SU-DHL-6 (cell line): ENCODE measurements at regions not wholly inside any gene's neighbourhood (a gene's known extent, or its start where the extent isn't known, plus 50 kb on each side); places are given as distances from the start of the nearest gene placed in this dataset.

Experiments
- H2AFZ ChIP-seq: fragments of 200-600 bp; sonication (generic); 2 replicates; pipeline ENCODE4 v1.6.1; 2014; ENCODE audit warnings: low read depth, mild to moderate bottlenecking, moderate library complexity, mixed read lengths, antibody characterized with exemption, low read length; ENCODE audit not compliant: severe bottlenecking
- H3F3A ChIP-seq: fragments of 200-600 bp; shearing (Covaris generic); 2 replicates; pipeline ENCODE4 v1.6.0; 2016; ENCODE audit warnings: antibody characterized with exemption, mild to moderate bottlenecking; ENCODE audit not compliant: insufficient read depth
- H3K27ac ChIP-seq: fragments of 200-600 bp; sonication (generic); 2 replicates; pipeline ENCODE4 v1.5.1; 2016; ENCODE audit warnings: low read depth, mild to moderate bottlenecking, low read length, moderate library complexity, mixed read lengths
- H3K27me3 ChIP-seq: fragments of 200-600 bp; sonication (generic), shearing (Covaris generic); 2 replicates; pipeline ENCODE4 v1.6.0; 2014; ENCODE audit warnings: mild to moderate bottlenecking, low read length
- H3K36me3 ChIP-seq: fragments of 200-600 bp; sonication (generic); 2 replicates; pipeline ENCODE4 v1.6.1; 2014; ENCODE audit warnings: mild to moderate bottlenecking, low read length, mixed read lengths
- H3K4me2 ChIP-seq: fragments of 300-600, 200-600 bp; shearing (Covaris generic), sonication (generic); 2 replicates; pipeline ENCODE4 v1.6.0; 2014; ENCODE audit warnings: low read length, low read depth, mild to moderate bottlenecking; ENCODE audit not compliant: poor library complexity, severe bottlenecking
- H3K4me3 ChIP-seq: fragments of 200-600 bp; sonication (generic); 2 replicates; pipeline ENCODE4 v1.5.1; 2014; ENCODE audit warnings: antibody characterized with exemption, low read length, mild to moderate bottlenecking, mixed read lengths; ENCODE audit not compliant: insufficient read depth, poor library complexity, severe bottlenecking
- H3K79me2 ChIP-seq: fragments of 200-600 bp; sonication (generic); 2 replicates; pipeline ENCODE4 v1.6.1; 2014; ENCODE audit warnings: mild to moderate bottlenecking, low read length, moderate library complexity; ENCODE audit not compliant: insufficient read depth
- H3K9ac ChIP-seq: fragments of 200-600 bp; sonication (generic); 2 replicates; pipeline ENCODE4 v1.7.0; 2014; ENCODE audit warnings: mild to moderate bottlenecking, low read length
- H3K9me2 ChIP-seq: fragments of 200-600 bp; sonication (generic); replicated peaks from 2 replicates; pipeline ENCODE4 v1.6.1; 2014; ENCODE audit warnings: low read length; ENCODE audit not compliant: insufficient read depth
- H3K9me3 ChIP-seq: fragments of 200-600 bp; sonication (generic); 2 replicates; pipeline ENCODE4 v1.6.1; 2014; ENCODE audit warnings: low read length, mixed read lengths; ENCODE audit not compliant: insufficient read depth
- H4K20me1 ChIP-seq: fragments of 200-600 bp; sonication (generic); 2 replicates; pipeline ENCODE4 v1.6.1; 2014; ENCODE audit warnings: low read depth, mild to moderate bottlenecking, antibody characterized with exemption, low read length, moderate library complexity, mixed read lengths
- EZH2phosphoT487 ChIP-seq: fragments of 200-600 bp; sonication (generic), shearing (Covaris generic); conservative IDR thresholded peaks from 2 replicates; pipeline ENCODE4 v1.6.1; 2018; ENCODE audit warnings: mild to moderate bottlenecking, antibody characterized with exemption, low read length, moderate library complexity, mixed read lengths
- TF ChIP-seq, protein P1 (sequence below): fragments of 200-600 bp; sonication (generic); IDR thresholded peaks from one replicate; pipeline ENCODE4 v1.5.1; 2017; ENCODE audit warnings: antibody characterized with exemption, mild to moderate bottlenecking, low read length, moderate library complexity; ENCODE audit not compliant: insufficient read depth, poor library complexity, severe bottlenecking

DNA sequence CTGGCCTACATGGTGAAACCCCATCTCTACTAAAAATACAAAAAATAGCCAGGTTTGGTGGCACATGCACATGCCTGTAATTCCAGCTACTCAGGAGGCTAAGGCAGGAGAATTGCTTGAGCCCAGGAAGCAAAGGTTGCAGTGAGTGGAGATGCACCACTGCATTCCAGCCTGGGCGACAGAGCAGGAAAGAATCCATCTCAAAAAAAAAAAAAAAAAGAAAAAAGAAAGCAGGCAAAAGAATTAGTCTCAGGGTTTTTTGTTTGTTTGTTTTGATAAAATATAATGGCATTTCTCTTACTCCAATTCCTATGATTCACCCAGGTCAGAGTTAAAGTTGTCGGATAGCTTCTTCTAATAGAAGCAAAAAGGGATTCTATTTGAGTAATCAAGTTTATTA, 67.0 kb upstream of the ATG10 start:
- Histone ChIP-seq H3K4me2 (no peak overlapping the region), H4K20me1 (no peaks in the 10 kb centered on the region), H3K36me3 (no peaks in the 10 kb centered on the region), H3K27ac (no peak overlapping the region), H3K4me3 (no peak overlapping the region), H3K27me3 (no peaks in the 10 kb centered on the region), H3K9ac (no peak overlapping the region), H3K9me3 (peaks cover 6% of the 10 kb centered on the region; the same call in 1 of the 2 replicates), H3K79me2 (no peaks in the 10 kb centered on the region), H3F3A (no peaks in the 10 kb centered on the region), H2AFZ (no peak overlapping the region), H3K9me2 (no peaks in the 10 kb centered on the region)
- TF ChIP-seq EZH2phosphoT487, result no peak

DNA sequence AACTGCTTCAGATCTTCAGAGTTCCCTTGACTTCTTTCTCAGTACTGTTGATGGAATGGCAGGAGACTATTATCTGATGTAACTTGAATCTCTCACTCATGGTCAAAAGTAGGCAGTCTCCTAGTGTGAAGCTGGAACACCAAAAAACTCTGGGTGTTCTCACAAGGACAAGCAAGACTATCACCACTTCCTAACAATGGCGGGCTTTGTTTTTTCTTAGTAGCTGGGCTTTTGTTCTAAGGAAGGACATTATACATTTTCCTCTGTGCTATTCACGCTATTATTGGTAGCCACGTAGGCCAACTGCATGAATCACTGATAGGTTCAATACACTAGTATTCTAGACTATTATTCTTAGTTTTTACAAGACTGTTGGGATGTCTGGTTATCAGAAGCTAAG, 67.7 kb upstream of the ATG10 start:
- Histone ChIP-seq H4K20me1 (no peaks in the 10 kb centered on the region), H3K27ac (no peak overlapping the region), H2AFZ (no peak overlapping the region), H3K27me3 (no peaks in the 10 kb centered on the region), H3K79me2 (no peaks in the 10 kb centered on the region), H3K9me2 (no peaks in the 10 kb centered on the region), H3K4me2 (no peak overlapping the region), H3K9ac (no peak overlapping the region), H3K4me3 (no peak overlapping the region), H3K36me3 (no peaks in the 10 kb centered on the region), H3F3A (no peaks in the 10 kb centered on the region), H3K9me3 (peaks cover 6% of the 10 kb centered on the region; the same call in 1 of the 2 replicates)
- TF ChIP-seq, protein P1, sequence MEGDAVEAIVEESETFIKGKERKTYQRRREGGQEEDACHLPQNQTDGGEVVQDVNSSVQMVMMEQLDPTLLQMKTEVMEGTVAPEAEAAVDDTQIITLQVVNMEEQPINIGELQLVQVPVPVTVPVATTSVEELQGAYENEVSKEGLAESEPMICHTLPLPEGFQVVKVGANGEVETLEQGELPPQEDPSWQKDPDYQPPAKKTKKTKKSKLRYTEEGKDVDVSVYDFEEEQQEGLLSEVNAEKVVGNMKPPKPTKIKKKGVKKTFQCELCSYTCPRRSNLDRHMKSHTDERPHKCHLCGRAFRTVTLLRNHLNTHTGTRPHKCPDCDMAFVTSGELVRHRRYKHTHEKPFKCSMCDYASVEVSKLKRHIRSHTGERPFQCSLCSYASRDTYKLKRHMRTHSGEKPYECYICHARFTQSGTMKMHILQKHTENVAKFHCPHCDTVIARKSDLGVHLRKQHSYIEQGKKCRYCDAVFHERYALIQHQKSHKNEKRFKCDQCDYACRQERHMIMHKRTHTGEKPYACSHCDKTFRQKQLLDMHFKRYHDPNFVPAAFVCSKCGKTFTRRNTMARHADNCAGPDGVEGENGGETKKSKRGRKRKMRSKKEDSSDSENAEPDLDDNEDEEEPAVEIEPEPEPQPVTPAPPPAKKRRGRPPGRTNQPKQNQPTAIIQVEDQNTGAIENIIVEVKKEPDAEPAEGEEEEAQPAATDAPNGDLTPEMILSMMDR, result no peak
- TF ChIP-seq EZH2phosphoT487, result no peak

DNA sequence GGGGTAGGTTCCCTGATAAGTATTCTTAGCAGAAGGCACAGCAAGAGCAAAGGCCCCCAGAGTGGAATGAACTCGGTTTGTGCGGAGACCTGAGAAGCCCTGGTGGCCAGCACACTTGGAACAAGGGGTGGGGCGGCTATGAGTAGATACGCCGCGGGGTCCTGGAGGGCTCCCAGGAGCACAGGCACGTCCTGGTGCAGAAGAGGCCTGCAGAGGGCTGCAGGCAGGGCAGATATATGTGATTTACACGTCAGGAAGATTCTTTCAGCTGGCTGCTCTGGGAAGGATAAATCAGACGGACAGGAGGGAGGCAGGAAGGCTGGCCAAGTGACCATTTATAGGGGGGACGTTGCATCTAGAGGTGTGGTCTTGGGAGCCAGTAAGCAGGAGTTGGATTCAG, 70.2 kb upstream of the ATG10 start:
- no peak overlapping the region for H3K4me2 ChIP-seq
- H4K20me1 ChIP-seq, result no peaks in the 10 kb centered on the region
- no peaks in the 10 kb centered on the region for H3F3A ChIP-seq
- H3K9me2 ChIP-seq, result no peaks in the 10 kb centered on the region
- no peak overlapping the region for H3K9ac ChIP-seq
- H2AFZ ChIP-seq, result no peak overlapping the region
- no peaks in the 10 kb centered on the region for H3K36me3 ChIP-seq
- no peak overlapping the region for H3K4me3 ChIP-seq
- no peak overlapping the region for H3K27ac ChIP-seq
- TF ChIP-seq, protein P1, result no peak
- no peak for TF ChIP-seq EZH2phosphoT487
- H3K9me3 ChIP-seq, result peaks cover 6% of the 10 kb centered on the region; the same call in 1 of the 2 replicates
- no peaks in the 10 kb centered on the region for H3K79me2 ChIP-seq
- no peaks in the 10 kb centered on the region for H3K27me3 ChIP-seq

DNA sequence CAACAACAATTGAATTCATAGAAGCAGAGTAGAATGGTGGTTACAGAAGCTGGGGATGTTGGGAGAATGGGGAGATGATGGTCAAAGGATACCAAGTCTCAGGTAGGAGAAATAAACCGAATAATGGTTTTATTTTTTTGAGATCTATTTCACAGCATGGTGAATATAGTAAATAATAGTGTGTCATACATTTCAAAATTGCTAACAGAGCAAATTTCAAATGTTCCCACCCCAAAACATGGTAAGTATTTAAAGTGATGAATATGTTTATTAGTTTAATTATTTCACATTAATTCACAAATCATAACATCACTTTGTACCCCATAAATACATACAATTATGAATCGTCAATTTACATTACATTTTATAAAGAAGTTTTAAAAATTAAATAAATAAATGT, 72.7 kb upstream of the ATG10 start:
- no peaks in the 10 kb centered on the region for H3K9me2 ChIP-seq
- H4K20me1 ChIP-seq, result no peaks in the 10 kb centered on the region
- no peaks in the 10 kb centered on the region for H3K79me2 ChIP-seq
- no peaks in the 10 kb centered on the region for H3F3A ChIP-seq
- TF ChIP-seq EZH2phosphoT487, result no peak
- TF ChIP-seq, protein P1, result no peak
- no peak overlapping the region for H3K27ac ChIP-seq
- H3K4me2 ChIP-seq, result no peak overlapping the region
- no peak overlapping the region for H3K9ac ChIP-seq
- no peaks in the 10 kb centered on the region for H3K27me3 ChIP-seq
- H3K4me3 ChIP-seq, result no peak overlapping the region
- H3K36me3 ChIP-seq, result no peaks in the 10 kb centered on the region
- peaks cover 6% of the 10 kb centered on the region; the same call in 1 of the 2 replicates for H3K9me3 ChIP-seq
- no peak overlapping the region for H2AFZ ChIP-seq
